Mesothelial cell of epicardium (in vitro differentiated cells): ENCODE measurements at regions not wholly inside any gene's neighbourhood (a gene's known extent, or its start where the extent isn't known, plus 50 kb on each side); places are given as distances from the start of the nearest gene placed in this dataset.

Experiments used
- DNase-seq, 2 experiments: peaks; one replicate each; pipeline ENCODE4 v3.0.0; 2021; ENCODE audit warnings: low spot score in 2 of 2; ENCODE audit not compliant: unreplicated experiment in 2 of 2
- H3K27ac Mint-ChIP-seq: 2 replicates; pipeline ENCODE4 v1.8.0; 2021; ENCODE audit warnings: mixed read lengths
- H3K27me3 Mint-ChIP-seq: 2 replicates; pipeline ENCODE4 v1.8.0; 2021; ENCODE audit warnings: low read depth, mixed read lengths
- H3K36me3 Mint-ChIP-seq: 2 replicates; pipeline ENCODE4 v1.8.0; 2021; ENCODE audit warnings: mixed read lengths
- H3K4me1 Mint-ChIP-seq: 2 replicates; pipeline ENCODE4 v1.8.0; 2021; ENCODE audit warnings: mixed read lengths
- H3K4me3 Mint-ChIP-seq: 2 replicates; pipeline ENCODE4 v1.8.0; 2021; ENCODE audit warnings: mild to moderate bottlenecking, moderate library complexity, mixed read lengths
- H3K9me3 Mint-ChIP-seq: 2 replicates; pipeline ENCODE4 v1.8.0; 2021; ENCODE audit warnings: mixed read lengths
- CTCF ChIP-seq: fragments of 200-600 bp; sonication (generic); IDR thresholded peaks from one replicate; pipeline ENCODE4 v1.5.0; 2021; ENCODE audit warnings: antibody characterized with exemption; ENCODE audit not compliant: unreplicated experiment

GRCh38 chr2:16106619-16107018, 166.3 kb downstream of the MYCN start:
- H3K27ac Mint-ChIP-seq, result peak overlapping the region; percentile 96
- no peak overlapping the region for H3K4me3 Mint-ChIP-seq
- no peaks in the 10 kb centered on the region for H3K36me3 Mint-ChIP-seq
- H3K27me3 Mint-ChIP-seq, result no peaks in the 10 kb centered on the region
- H3K4me1 Mint-ChIP-seq, result peaks cover 32% of the 10 kb centered on the region
- no peak for DNase-seq
- no peaks in the 10 kb centered on the region for H3K9me3 Mint-ChIP-seq
- TF ChIP-seq CTCF, result no peak

DNA sequence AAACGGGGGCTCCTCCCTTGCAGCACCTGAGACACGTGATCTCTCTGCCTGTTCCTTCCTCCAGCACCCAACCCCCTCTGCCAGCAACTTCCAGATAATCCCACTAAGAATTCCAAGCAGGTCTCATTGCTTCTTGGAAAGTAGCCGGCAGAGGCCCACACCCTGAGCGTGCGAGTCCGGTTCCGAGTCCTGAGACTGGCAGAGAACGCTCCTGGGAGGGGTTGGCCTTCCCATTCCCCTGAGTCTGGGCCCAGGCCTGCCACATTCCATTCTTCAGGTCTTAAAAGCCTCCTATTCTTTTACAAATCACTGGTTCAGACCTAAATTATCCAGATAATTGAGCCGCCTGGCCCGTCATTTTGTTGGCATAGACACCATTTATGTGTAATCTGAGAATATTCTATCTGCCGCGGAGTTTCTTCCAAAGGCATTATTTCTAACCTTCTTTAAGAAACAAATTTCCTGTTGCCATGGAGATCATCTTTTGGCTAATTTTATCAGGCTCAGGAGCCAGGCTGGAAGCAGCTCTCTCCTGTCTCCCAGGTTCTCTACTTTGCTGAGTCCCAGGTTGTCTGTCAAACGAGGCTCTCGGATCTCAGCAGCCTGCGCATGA, 165.4 kb downstream of the MYCN start:
- peak in 1 of 2 experiments; percentile 64 for DNase-seq
- peak overlapping the region; percentile 49 for H3K4me3 Mint-ChIP-seq
- no peaks in the 10 kb centered on the region for H3K27me3 Mint-ChIP-seq
- no peaks in the 10 kb centered on the region for H3K36me3 Mint-ChIP-seq
- TF ChIP-seq CTCF, result no peak
- H3K4me1 Mint-ChIP-seq, result peaks cover 32% of the 10 kb centered on the region
- H3K27ac Mint-ChIP-seq, result peak overlapping the region; percentile 96
- H3K9me3 Mint-ChIP-seq, result no peaks in the 10 kb centered on the region

DNA sequence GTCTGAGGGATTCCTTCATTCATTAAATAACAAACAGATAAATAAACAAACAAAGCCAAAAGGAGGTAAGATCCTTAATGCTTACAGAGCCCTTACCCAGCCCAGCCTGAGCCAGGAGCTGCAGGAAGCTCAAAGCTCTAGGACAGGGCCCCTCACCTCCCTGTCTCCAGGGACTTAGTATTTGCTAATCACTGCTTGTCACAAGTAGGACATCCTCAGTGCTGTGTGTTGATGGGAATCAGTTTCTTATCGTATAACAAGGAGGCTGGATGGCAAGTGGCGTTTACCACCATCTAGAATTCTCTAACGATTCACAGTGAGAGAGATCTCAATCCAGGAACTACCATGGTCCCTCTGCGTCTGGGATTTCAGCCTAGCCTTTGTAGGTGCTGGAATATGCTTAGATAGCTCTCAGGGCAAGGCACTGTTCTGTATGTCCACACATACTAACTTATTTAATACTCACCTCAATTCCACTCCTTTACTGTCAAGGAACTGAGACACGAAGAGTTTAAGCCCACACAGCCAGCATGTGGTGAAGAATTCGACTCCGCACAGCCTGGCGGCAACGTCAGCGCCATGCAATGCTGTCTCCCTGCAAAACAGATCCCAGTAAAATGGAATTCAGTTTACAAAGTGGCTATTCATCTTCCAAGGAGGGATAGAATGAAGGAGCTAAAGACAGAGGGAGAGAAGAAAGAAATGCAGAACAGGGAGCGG, 164.8 kb downstream of the MYCN start:
- Mint-ChIP-seq H3K36me3 (no peaks in the 10 kb centered on the region), H3K9me3 (no peaks in the 10 kb centered on the region), H3K4me1 (peaks cover 31% of the 10 kb centered on the region), H3K27ac (peak overlapping the region; percentile 96), H3K4me3 (peak overlapping the region; percentile 49), H3K27me3 (no peaks in the 10 kb centered on the region)
- TF ChIP-seq CTCF, result no peak
- no peak for DNase-seq

DNA sequence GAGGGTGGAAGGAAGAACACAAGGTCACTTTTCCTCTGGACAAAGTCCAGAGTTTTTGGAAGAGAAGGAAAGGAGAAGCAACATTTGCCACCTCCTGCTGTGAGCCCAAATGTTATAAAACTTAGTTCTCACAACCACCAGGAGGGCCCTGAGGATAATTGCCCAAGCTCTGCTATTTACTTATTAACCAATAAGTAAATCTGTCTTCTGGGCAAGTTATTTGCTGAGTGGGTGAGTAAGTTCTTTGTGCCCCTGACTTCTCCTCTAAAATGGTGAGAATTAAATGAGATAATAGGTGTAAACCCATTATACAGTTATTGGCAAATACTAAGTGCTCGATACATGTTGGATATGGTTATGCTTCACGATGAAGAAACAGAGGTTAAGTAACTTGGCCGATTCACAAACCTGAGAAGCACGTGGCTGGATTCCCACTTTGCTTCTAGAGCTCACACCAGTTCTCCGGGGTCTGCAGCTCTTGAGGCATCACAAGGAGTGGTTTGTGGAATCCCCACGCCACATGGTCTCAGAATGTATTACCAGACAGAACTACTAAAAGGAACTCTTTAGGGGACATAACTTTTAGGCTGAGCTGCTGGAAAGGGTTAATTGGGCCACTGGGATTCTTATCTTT, 164.1 kb downstream of the MYCN start:
- Mint-ChIP-seq H3K27ac (peak overlapping the region; percentile 96), H3K27me3 (no peaks in the 10 kb centered on the region), H3K4me3 (no peak overlapping the region), H3K9me3 (no peaks in the 10 kb centered on the region), H3K4me1 (peaks cover 31% of the 10 kb centered on the region), H3K36me3 (no peaks in the 10 kb centered on the region)
- DNase-seq, result no peak
- no peak for TF ChIP-seq CTCF

DNA sequence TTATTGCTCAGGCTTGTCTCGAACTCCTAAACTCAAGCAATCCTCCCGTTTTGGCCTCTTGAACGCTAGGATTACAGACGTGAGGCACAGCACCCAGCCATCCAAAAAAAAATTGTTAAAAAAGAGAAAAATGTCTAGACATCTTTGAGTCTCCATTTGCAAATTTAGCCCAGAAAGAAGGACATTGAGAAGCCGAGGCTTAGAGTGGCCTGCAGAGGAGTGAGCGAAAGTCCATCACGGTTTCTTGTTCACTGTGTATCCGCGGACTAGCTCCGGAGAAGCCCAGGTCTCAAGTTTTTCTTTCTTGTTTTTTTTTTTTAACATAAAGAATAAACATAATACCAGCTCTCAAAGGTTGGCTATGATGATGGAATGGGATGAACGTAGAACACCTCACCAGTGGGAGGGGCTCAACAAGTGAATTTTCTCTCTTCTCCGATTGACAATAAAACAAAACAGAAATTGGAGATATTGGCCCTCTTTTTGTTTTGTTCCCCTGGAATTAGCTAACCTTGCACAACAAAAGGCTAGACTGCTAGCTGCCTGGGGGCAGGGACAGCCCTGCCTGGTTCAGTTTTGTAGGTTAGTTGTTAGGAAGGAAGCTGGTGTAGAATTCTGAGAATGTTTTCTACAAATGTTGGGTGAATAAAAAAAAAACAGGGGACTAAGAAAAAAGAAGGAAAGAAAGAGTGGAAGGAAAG, 163.4 kb downstream of the MYCN start:
- no peak for TF ChIP-seq CTCF
- Mint-ChIP-seq H3K36me3 (no peaks in the 10 kb centered on the region), H3K4me3 (no peak overlapping the region), H3K27ac (peak overlapping the region; percentile 90), H3K4me1 (peaks cover 31% of the 10 kb centered on the region), H3K9me3 (no peaks in the 10 kb centered on the region), H3K27me3 (no peaks in the 10 kb centered on the region)
- DNase-seq, result no peak
